ENCODE measurements at regions not wholly inside any gene's neighbourhood (a gene's known extent, or its start where the extent isn't known, plus 50 kb on each side); places are given as distances from the start of the nearest gene placed in this dataset.

DNA sequence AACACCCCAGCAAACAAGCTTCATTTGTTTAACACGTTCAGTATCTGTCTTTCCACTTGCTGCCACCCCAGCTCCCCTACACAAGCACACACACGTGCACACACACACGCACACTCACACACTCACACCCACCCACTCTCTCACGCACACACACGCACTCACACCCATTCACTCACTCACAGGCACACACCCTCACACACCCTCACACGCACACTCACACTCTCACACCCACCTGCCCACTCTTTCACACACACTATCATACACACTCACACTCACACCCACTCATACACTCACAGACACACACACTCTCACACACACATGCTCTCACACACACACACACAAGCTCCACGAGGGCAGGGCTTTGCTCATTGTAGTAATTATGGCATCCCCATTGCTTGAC is 378.8 kb upstream of the SULF2 start (continued):
- no peak for TF ChIP-seq ISX (CRISPR knock-in tag; conservative IDR thresholded peaks at IDR 0.05)
- no peak for TF ChIP-seq ARNT2 (CRISPR knock-in tag; IDR thresholded peaks at IDR 0.05; ENCODE audit: low read depth)
- no peak for TF ChIP-seq MTF2 (CRISPR knock-in tag; IDR thresholded peaks at IDR 0.05; ENCODE audit: borderline replicate concordance)
- no peak for TF ChIP-seq RORA (CRISPR knock-in tag; IDR thresholded peaks at IDR 0.05)
- TF ChIP-seq, protein P1, sequence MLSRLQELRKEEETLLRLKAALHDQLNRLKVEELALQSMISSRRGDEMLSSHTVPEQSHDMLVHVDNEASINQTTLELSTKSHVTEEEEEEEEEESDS (CRISPR knock-in tag; IDR thresholded peaks at IDR 0.05; ENCODE audit: borderline replicate concordance), result no peak
- no peak for TF ChIP-seq PAWR (CRISPR knock-in tag; IDR thresholded peaks at IDR 0.05; ENCODE audit: borderline replicate concordance)
- TF ChIP-seq, protein P2, sequence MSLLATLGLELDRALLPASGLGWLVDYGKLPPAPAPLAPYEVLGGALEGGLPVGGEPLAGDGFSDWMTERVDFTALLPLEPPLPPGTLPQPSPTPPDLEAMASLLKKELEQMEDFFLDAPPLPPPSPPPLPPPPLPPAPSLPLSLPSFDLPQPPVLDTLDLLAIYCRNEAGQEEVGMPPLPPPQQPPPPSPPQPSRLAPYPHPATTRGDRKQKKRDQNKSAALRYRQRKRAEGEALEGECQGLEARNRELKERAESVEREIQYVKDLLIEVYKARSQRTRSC (CRISPR knock-in tag; IDR thresholded peaks at IDR 0.05; ENCODE audit: low read depth), result no peak
- peak; percentile 78 for TF ChIP-seq ZNF282 (IDR thresholded peaks at IDR 0.05; ENCODE audit: partially characterized antibody)
- TF ChIP-seq PRMT3 (CRISPR knock-in tag; IDR thresholded peaks at IDR 0.05; ENCODE audit: borderline replicate concordance, low read depth), result no peak
- no peak for TF ChIP-seq ELF3 (CRISPR knock-in tag; IDR thresholded peaks at IDR 0.05)
- no peak for TF ChIP-seq GTF2F1 (IDR thresholded peaks at IDR 0.05; ENCODE audit: low read length)
- no peak for TF ChIP-seq ZNF598 (CRISPR knock-in tag; IDR thresholded peaks at IDR 0.05; ENCODE audit: borderline replicate concordance)
- no peak for TF ChIP-seq ATF7-NPFF (CRISPR knock-in tag; IDR thresholded peaks at IDR 0.05; ENCODE audit: low read depth)
- TF ChIP-seq, protein P3, sequence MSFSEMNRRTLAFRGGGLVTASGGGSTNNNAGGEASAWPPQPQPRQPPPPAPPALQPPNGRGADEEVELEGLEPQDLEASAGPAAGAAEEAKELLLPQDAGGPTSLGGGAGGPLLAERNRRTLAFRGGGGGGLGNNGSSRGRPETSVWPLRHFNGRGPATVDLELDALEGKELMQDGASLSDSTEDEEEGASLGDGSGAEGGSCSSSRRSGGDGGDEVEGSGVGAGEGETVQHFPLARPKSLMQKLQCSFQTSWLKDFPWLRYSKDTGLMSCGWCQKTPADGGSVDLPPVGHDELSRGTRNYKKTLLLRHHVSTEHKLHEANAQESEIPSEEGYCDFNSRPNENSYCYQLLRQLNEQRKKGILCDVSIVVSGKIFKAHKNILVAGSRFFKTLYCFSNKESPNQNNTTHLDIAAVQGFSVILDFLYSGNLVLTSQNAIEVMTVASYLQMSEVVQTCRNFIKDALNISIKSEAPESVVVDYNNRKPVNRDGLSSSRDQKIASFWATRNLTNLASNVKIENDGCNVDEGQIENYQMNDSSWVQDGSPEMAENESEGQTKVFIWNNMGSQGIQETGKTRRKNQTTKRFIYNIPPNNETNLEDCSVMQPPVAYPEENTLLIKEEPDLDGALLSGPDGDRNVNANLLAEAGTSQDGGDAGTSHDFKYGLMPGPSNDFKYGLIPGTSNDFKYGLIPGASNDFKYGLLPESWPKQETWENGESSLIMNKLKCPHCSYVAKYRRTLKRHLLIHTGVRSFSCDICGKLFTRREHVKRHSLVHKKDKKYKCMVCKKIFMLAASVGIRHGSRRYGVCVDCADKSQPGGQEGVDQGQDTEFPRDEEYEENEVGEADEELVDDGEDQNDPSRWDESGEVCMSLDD (CRISPR knock-in tag; IDR thresholded peaks at IDR 0.05; ENCODE audit: borderline replicate concordance), result no peak
- TF ChIP-seq PHF5A (CRISPR knock-in tag; IDR thresholded peaks at IDR 0.05; ENCODE audit: low read depth, unreplicated experiment), result no peak
- no peak for TF ChIP-seq ZNF383 (CRISPR knock-in tag; IDR thresholded peaks at IDR 0.05; ENCODE audit: borderline replicate concordance)
- TF ChIP-seq, protein P4, sequence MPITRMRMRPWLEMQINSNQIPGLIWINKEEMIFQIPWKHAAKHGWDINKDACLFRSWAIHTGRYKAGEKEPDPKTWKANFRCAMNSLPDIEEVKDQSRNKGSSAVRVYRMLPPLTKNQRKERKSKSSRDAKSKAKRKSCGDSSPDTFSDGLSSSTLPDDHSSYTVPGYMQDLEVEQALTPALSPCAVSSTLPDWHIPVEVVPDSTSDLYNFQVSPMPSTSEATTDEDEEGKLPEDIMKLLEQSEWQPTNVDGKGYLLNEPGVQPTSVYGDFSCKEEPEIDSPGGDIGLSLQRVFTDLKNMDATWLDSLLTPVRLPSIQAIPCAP (CRISPR knock-in tag; IDR thresholded peaks at IDR 0.05; ENCODE audit: low read depth), result no peak
- TF ChIP-seq, protein P5, sequence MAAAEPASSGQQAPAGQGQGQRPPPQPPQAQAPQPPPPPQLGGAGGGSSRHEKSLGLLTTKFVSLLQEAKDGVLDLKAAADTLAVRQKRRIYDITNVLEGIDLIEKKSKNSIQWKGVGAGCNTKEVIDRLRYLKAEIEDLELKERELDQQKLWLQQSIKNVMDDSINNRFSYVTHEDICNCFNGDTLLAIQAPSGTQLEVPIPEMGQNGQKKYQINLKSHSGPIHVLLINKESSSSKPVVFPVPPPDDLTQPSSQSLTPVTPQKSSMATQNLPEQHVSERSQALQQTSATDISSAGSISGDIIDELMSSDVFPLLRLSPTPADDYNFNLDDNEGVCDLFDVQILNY (CRISPR knock-in tag; conservative IDR thresholded peaks at IDR 0.05), result no peak
- TF ChIP-seq ERF (CRISPR knock-in tag; IDR thresholded peaks at IDR 0.05), result no peak
- no peak for TF ChIP-seq KAT2B (IDR thresholded peaks at IDR 0.05; ENCODE audit: borderline replicate concordance, low read depth, low read length)
- no peak for TF ChIP-seq BRD4 (CRISPR knock-in tag; IDR thresholded peaks at IDR 0.05)
- TF ChIP-seq SNAPC2 (CRISPR knock-in tag; IDR thresholded peaks at IDR 0.05), result no peak
- no peak for TF ChIP-seq SAFB2 (CRISPR knock-in tag; IDR thresholded peaks at IDR 0.05; ENCODE audit: borderline replicate concordance, low read depth)
- TF ChIP-seq, protein P6, sequence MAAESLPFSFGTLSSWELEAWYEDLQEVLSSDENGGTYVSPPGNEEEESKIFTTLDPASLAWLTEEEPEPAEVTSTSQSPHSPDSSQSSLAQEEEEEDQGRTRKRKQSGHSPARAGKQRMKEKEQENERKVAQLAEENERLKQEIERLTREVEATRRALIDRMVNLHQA (CRISPR knock-in tag; IDR thresholded peaks at IDR 0.05), result no peak
